NCI-H2029 treated with DMSO at 0.1 percent for 48 hours (cell line): ENCODE measurements at regions not wholly inside any gene's neighbourhood (a gene's known extent, or its start where the extent isn't known, plus 50 kb on each side); places are given as distances from the start of the nearest gene placed in this dataset.
"Not testable (repeated sequence)": the region's sequence is repeated elsewhere in the genome, so short reads cannot be mapped to it uniquely, and the experiment has no call there.

Source experiments
- DNase-seq: peaks from one replicate; lab custom pipeline; 2025; lab: John Stamatoyannopoulos, UW

- not testable (repeated sequence) for DNase-seq
Observed at GRCh38 chr12:68552605-68553195, 58.0 kb upstream of the RAP1B start.

GRCh38 chr12:68557011-68557730, 53.5 kb upstream of the RAP1B start:
- DNase-seq = no peak

- DNase-seq = no peak
Observed at GRCh38 chr12:68559246-68559645, 51.5 kb upstream of the RAP1B start.

GRCh38 chr12:68559984-68560850, 50.5 kb upstream of the RAP1B start:
- DNase-seq = no peak

GRCh38 chr12:68560851-68561422, 49.8 kb upstream of the RAP1B start:
- DNase-seq = no peak
